Upper lobe of left lung (tissue), 6 donors: ENCODE measurements at regions not wholly inside any gene's neighbourhood (a gene's known extent, or its start where the extent isn't known, plus 50 kb on each side); places are given as distances from the start of the nearest gene placed in this dataset.

ENCODE experiments used
- ATAC-seq, 2 donors: fragments of 200-7000 bp; cut with Tn5 transposase; one replicate each; pipeline ENCODE4 v1.9.1; 2022; ENCODE audit warnings: mild to moderate bottlenecking in 2 of 2, moderate library complexity in 2 of 2; ENCODE audit not compliant: low FRiP score in 2 of 2
- DNase-seq, 2 donors: peaks; one replicate each; pipeline ENCODE4 v3.0.0-alpha.2; 2019 to 2020
- H3K27ac ChIP-seq, 4 donors: fragments of 200-600 bp; sonication (generic); one replicate each; pipeline ENCODE4 v1.5.1; 2016 to 2019
- H3K27me3 ChIP-seq, 4 donors: fragments of 200-600 bp; sonication (generic); one replicate each; pipeline ENCODE4 v1.5.1; 2017 to 2019
- H3K36me3 ChIP-seq, 4 donors: fragments of 200-600 bp; sonication (generic); one replicate each; pipeline ENCODE4 v1.5.1; 2016 to 2019
- H3K4me1 ChIP-seq, 4 donors: fragments of 200-600 bp; sonication (generic); one replicate each; pipeline ENCODE4 v1.5.1; 2018 to 2019
- H3K4me3 ChIP-seq, 4 donors: fragments of 200-600 bp; sonication (generic); one replicate each; pipeline ENCODE4 v1.5.1; 2017 to 2019; ENCODE audit warnings: mild to moderate bottlenecking in 2 of 4, moderate library complexity in 1 of 4
- H3K9me3 ChIP-seq, 4 donors: fragments of 200-600 bp; sonication (generic); one replicate each; pipeline ENCODE4 v1.5.1; 2018 to 2019
- EP300 ChIP-seq, 4 donors: sonication (generic); formaldehyde crosslinking; IDR thresholded peaks; one replicate each; pipeline ENCODE4 v1.5.1; 2017; ENCODE audit warnings: antibody characterized with exemption in 4 of 4, control low read depth in 2 of 4
- POLR2A ChIP-seq, 4 donors: fragments of 450-650 bp; IDR thresholded peaks; one replicate each; pipeline ENCODE4 v1.5.1; 2016 to 2017; ENCODE audit warnings: antibody characterized with exemption in 4 of 4, mild to moderate bottlenecking in 2 of 4
- POLR2AphosphoS5 ChIP-seq, 2 donors: sonication (generic); formaldehyde crosslinking; IDR thresholded peaks; one replicate each; pipeline ENCODE4 v1.5.1; 2017; ENCODE audit warnings: antibody characterized with exemption in 2 of 2
- WGBS, 2 donors: methylation state at CpG; one replicate each; pipeline ENCODE4 v1.1.5; 2017 to 2018; 5-methylcytosine and 5-hydroxymethylcytosine counted together
- TF ChIP-seq, protein P1 (sequence below), 6 experiments: fragments of 450-650 bp in 4 of 6; fragments of 200-600 bp in 2 of 6; sonication (generic) in 2 of 6; IDR thresholded peaks; one replicate each; pipeline ENCODE4 v1.5.1; 2016 to 2019; ENCODE audit warnings: antibody characterized with exemption in 6 of 6
- donor health status: DM: no; HTN: no; CAD: no; lungs with moderate emphysema.
- donor health status: DM: no; HTN: yes; CAD: no; lungs with severe emphysema.

DNA sequence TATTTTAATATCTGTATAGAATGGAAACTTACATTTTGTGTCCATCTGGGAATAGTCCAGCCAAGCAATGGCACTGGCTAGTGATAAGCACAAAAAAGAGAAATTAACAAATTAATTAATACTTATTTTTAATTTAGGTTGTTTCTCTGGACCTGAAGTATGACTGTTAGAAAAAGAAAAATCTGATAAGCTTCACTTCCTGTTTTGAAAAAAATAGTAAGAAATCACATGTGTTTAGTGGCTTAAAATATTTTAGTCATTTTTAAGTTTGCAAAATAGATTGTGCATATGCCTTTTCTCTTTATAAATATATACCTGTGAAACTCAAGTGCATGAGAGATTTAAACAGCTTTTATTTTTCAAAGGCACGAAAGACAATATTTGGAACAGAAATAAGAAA lies 50.1 kb upstream of the CREB5 start:
- DNase-seq = no peak
- Histone ChIP-seq H3K9me3 (no peaks in the 10 kb centered on the region), H3K4me1 (no peaks in the 10 kb centered on the region), H3K4me3 (no peak overlapping the region), H3K27ac (no peak overlapping the region), H3K36me3 (no peaks in the 10 kb centered on the region), H3K27me3 (no peaks in the 10 kb centered on the region)
- TF ChIP-seq POLR2AphosphoS5 (IDR thresholded peaks at IDR 0.05) (no peak), EP300 (IDR thresholded peaks at IDR 0.05) (no peak), POLR2A (IDR thresholded peaks at IDR 0.05) (no peak)
- TF ChIP-seq, protein P1, sequence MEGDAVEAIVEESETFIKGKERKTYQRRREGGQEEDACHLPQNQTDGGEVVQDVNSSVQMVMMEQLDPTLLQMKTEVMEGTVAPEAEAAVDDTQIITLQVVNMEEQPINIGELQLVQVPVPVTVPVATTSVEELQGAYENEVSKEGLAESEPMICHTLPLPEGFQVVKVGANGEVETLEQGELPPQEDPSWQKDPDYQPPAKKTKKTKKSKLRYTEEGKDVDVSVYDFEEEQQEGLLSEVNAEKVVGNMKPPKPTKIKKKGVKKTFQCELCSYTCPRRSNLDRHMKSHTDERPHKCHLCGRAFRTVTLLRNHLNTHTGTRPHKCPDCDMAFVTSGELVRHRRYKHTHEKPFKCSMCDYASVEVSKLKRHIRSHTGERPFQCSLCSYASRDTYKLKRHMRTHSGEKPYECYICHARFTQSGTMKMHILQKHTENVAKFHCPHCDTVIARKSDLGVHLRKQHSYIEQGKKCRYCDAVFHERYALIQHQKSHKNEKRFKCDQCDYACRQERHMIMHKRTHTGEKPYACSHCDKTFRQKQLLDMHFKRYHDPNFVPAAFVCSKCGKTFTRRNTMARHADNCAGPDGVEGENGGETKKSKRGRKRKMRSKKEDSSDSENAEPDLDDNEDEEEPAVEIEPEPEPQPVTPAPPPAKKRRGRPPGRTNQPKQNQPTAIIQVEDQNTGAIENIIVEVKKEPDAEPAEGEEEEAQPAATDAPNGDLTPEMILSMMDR (IDR thresholded peaks at IDR 0.05) = no peak
- 86 to 95% methylated on average over 1 of the region's 1 CpG for WGBS, 2 donors
- no peak for ATAC-seq
